GM12892 (cell line): ENCODE measurements at regions not wholly inside any gene's neighbourhood (a gene's known extent, or its start where the extent isn't known, plus 50 kb on each side); places are given as distances from the start of the nearest gene placed in this dataset.

Experiments
- POLR2A ChIP-seq: IDR thresholded peaks from 2 replicates; pipeline ENCODE4 v1.6.1; 2011; ENCODE audit warnings: low read depth, low read length, control low read depth
- POLR2AphosphoS5 ChIP-seq: IDR thresholded peaks from 2 replicates; pipeline ENCODE4 v1.6.1; 2011; ENCODE audit warnings: low read depth, low read length, control low read depth

GRCh38 chr17:72193391-72194106, 72.7 kb downstream of the SOX9 start:
- TF ChIP-seq POLR2A (no peak), POLR2AphosphoS5 (no peak)
